H9 (cell line): ENCODE measurements at regions not wholly inside any gene's neighbourhood (a gene's known extent, or its start where the extent isn't known, plus 50 kb on each side); places are given as distances from the start of the nearest gene placed in this dataset.

Experiments used
- DNase-seq: peaks from one replicate; pipeline ENCODE4 v3.0.0-alpha.2; 2017
- H2AFZ ChIP-seq: one replicate; pipeline ENCODE4 v1.6.1; 2013; ENCODE audit warnings: mild to moderate bottlenecking, low read length, control low read depth, moderate library complexity
- H2AK5ac ChIP-seq: 2 replicates; pipeline ENCODE4 v1.6.1; 2013; ENCODE audit warnings: low read length, control low read depth, mixed read lengths; ENCODE audit not compliant: insufficient read length
- H2BK120ac ChIP-seq: one replicate; pipeline ENCODE4 v1.6.1; 2013; ENCODE audit warnings: low read depth, mild to moderate bottlenecking, low read length, control low read depth, inconsistent platforms; ENCODE audit not compliant: poor library complexity, severe bottlenecking
- H2BK12ac ChIP-seq: 2 replicates; pipeline ENCODE4 v1.6.1; 2013; ENCODE audit warnings: low read length, control low read depth, mixed read lengths, low read depth; ENCODE audit not compliant: insufficient read length
- H2BK15ac ChIP-seq: 2 replicates; pipeline ENCODE4 v1.6.1; 2013; ENCODE audit warnings: low read depth, low read length, control low read depth
- H2BK20ac ChIP-seq: one replicate; pipeline ENCODE4 v1.6.1; 2013; ENCODE audit warnings: low read depth, mild to moderate bottlenecking, low read length, control low read depth, inconsistent platforms; ENCODE audit not compliant: poor library complexity, severe bottlenecking
- H2BK5ac ChIP-seq: 2 replicates; pipeline ENCODE4 v1.6.1; 2013; ENCODE audit warnings: low read length, control low read depth, mixed read lengths; ENCODE audit not compliant: insufficient read length
- H3K14ac ChIP-seq: 2 replicates; pipeline ENCODE4 v1.6.1; 2013; ENCODE audit warnings: low read length, control low read depth; ENCODE audit not compliant: insufficient read depth
- H3K18ac ChIP-seq: 2 replicates; pipeline ENCODE4 v1.6.1; 2013; ENCODE audit warnings: low read depth, mild to moderate bottlenecking, mixed read lengths, low read length, control low read depth; ENCODE audit not compliant: insufficient read length
- H3K23ac ChIP-seq: 2 replicates; pipeline ENCODE4 v1.6.1; 2013; ENCODE audit warnings: low read length, control low read depth, mixed read lengths, low read depth; ENCODE audit not compliant: insufficient read length
- H3K23me2 ChIP-seq: 2 replicates; pipeline ENCODE4 v1.6.1; 2013; ENCODE audit warnings: low read depth, mild to moderate bottlenecking, mixed read lengths, low read length, control low read depth; ENCODE audit not compliant: insufficient read length, poor library complexity, severe bottlenecking
- H3K27ac ChIP-seq: 2 replicates; pipeline ENCODE4 v1.5.1; 2013; ENCODE audit warnings: low read length, control low read depth, mixed read lengths, low read depth; ENCODE audit not compliant: insufficient read length
- H3K27me3 ChIP-seq: 2 replicates; pipeline ENCODE4 v1.6.1; 2013; ENCODE audit warnings: low read length, control low read depth, inconsistent platforms; ENCODE audit not compliant: insufficient read depth
- H3K4ac ChIP-seq: 2 replicates; pipeline ENCODE4 v1.6.1; 2013; ENCODE audit warnings: low read depth, mild to moderate bottlenecking, control low read depth, inconsistent platforms, low read length, moderate library complexity
- H3K4me1 ChIP-seq: 2 replicates; pipeline ENCODE4 v1.6.1; 2013; ENCODE audit warnings: low read length, control low read depth, inconsistent platforms; ENCODE audit not compliant: insufficient read depth
- H3K4me2 ChIP-seq: 2 replicates; pipeline ENCODE4 v1.6.1; 2013; ENCODE audit warnings: low read length, control low read depth, mixed read lengths; ENCODE audit not compliant: insufficient read length, insufficient read depth
- H3K56ac ChIP-seq: 2 replicates; pipeline ENCODE4 v1.6.1; 2013; ENCODE audit warnings: low read depth, mild to moderate bottlenecking, mixed read lengths, low read length, control low read depth; ENCODE audit not compliant: insufficient read length
- H3K79me1 ChIP-seq: 2 replicates; pipeline ENCODE4 v1.6.1; 2013; ENCODE audit warnings: low read depth, mild to moderate bottlenecking, moderate library complexity, low read length, control low read depth, inconsistent platforms; ENCODE audit not compliant: insufficient read depth, poor library complexity, severe bottlenecking
- H3K79me2 ChIP-seq: 2 replicates; pipeline ENCODE4 v1.6.1; 2013; ENCODE audit warnings: low read length, control low read depth, inconsistent platforms; ENCODE audit not compliant: insufficient read depth
- H3K9ac ChIP-seq: 2 replicates; pipeline ENCODE4 v1.6.1; 2013; ENCODE audit warnings: low read length, control low read depth, mixed read lengths; ENCODE audit not compliant: insufficient read length; ENCODE audit errors: extremely low read depth
- H3K9me3 ChIP-seq: one replicate; pipeline ENCODE4 v1.6.1; 2013; ENCODE audit warnings: low read depth, low read length, inconsistent platforms; ENCODE audit not compliant: control insufficient read depth
- H3T11ph ChIP-seq: one replicate; pipeline ENCODE4 v1.6.1; 2013; ENCODE audit warnings: mild to moderate bottlenecking, low read length, control low read depth, inconsistent platforms
- H4K20me1 ChIP-seq: one replicate; pipeline ENCODE4 v1.6.1; 2013; ENCODE audit not compliant: control insufficient read depth, insufficient read length, insufficient read depth
- H4K5ac ChIP-seq: 2 replicates; pipeline ENCODE4 v1.6.1; 2013; ENCODE audit warnings: low read depth, mild to moderate bottlenecking, mixed read lengths, low read length, control low read depth; ENCODE audit not compliant: insufficient read length
- H4K8ac ChIP-seq: replicated peaks from 2 replicates; pipeline ENCODE4 v1.6.1; 2013; ENCODE audit warnings: low read length, control low read depth, mixed read lengths, low read depth; ENCODE audit not compliant: insufficient read length
- H4K91ac ChIP-seq: 2 replicates; pipeline ENCODE4 v1.6.1; 2013; ENCODE audit warnings: low read depth, mild to moderate bottlenecking, moderate library complexity, mixed read lengths, low read length, control low read depth; ENCODE audit not compliant: insufficient read length
- H3K27ac Mint-ChIP-seq, 3 experiments: 2 replicates in 2 of 3; 3 replicates in 1 of 3; pipeline ENCODE4 v1.8.0; 2020 to 2021; ENCODE audit warnings: mixed read lengths in 3 of 3, mild to moderate bottlenecking in 1 of 3, moderate library complexity in 1 of 3
- H3K27me3 Mint-ChIP-seq: 2 replicates; pipeline ENCODE4 v1.8.0; 2021; ENCODE audit warnings: low read depth, mild to moderate bottlenecking, moderate library complexity, mixed read lengths
- H3K36me3 Mint-ChIP-seq, 3 experiments: 2 replicates in 2 of 3; 3 replicates in 1 of 3; pipeline ENCODE4 v1.8.0; 2020 to 2021; ENCODE audit warnings: low read depth in 3 of 3, mixed read lengths in 3 of 3; ENCODE audit not compliant: insufficient read depth in 1 of 3
- H3K4me1 Mint-ChIP-seq, 2 experiments: 2 replicates each; pipeline ENCODE4 v1.8.0; 2020; ENCODE audit warnings: mixed read lengths in 2 of 2
- H3K4me3 Mint-ChIP-seq, 2 experiments: 2 replicates in 1 of 2; 3 replicates in 1 of 2; pipeline ENCODE4 v1.8.0; 2020 to 2021; ENCODE audit warnings: mild to moderate bottlenecking in 2 of 2, mixed read lengths in 2 of 2, moderate library complexity in 1 of 2
- H3K9me3 Mint-ChIP-seq, 2 experiments: 2 replicates in 1 of 2; 3 replicates in 1 of 2; pipeline ENCODE4 v1.8.0; 2020; ENCODE audit warnings: mild to moderate bottlenecking in 2 of 2, mixed read lengths in 2 of 2, moderate library complexity in 1 of 2
- CTCF ChIP-seq: fragments of 200-600 bp; sonication (generic); conservative IDR thresholded peaks from 3 replicates; pipeline ENCODE4 v1.8.0; 2021; ENCODE audit warnings: antibody characterized with exemption, mild to moderate bottlenecking
- WGBS: extraction: QIAGEN DNeasy Blood & Tissue Kit; methylation state at CpG from one replicate; pipeline ENCODE4 v1.1.7; 2013; ENCODE audit warnings: missing lambda C conversion rate, low lambda C conversion rate, mixed read lengths; ENCODE audit not compliant: insufficient read length; ENCODE audit errors: extremely low coverage; 5-methylcytosine and 5-hydroxymethylcytosine counted together

GRCh38 chr6:51199733-51200260 lies 381.1 kb downstream of the TFAP2B start:
- Histone ChIP-seq H3K23me2 (no peaks in the 10 kb centered on the region), H3K79me2 (no peaks in the 10 kb centered on the region), H2BK120ac (no peak overlapping the region), H4K20me1 (no peaks in the 10 kb centered on the region), H2AFZ (no peak overlapping the region), H4K8ac (no peak overlapping the region), H3K4me2 (no peak overlapping the region), H3T11ph (no peak overlapping the region), H2AK5ac (no peak overlapping the region), H3K9me3 (no peaks in the 10 kb centered on the region), H3K56ac (no peak overlapping the region), H3K4ac (no peak overlapping the region), H4K5ac (no peak overlapping the region), H3K79me1 (no peaks in the 10 kb centered on the region), H3K27me3 (no peaks in the 10 kb centered on the region), H2BK20ac (no peak overlapping the region), H3K9ac (no peak overlapping the region), H3K27ac (no peak overlapping the region), H2BK15ac (no peak overlapping the region), H3K23ac (no peak overlapping the region), H4K91ac (no peak overlapping the region), H3K4me1 (no peaks in the 10 kb centered on the region), H2BK5ac (no peak overlapping the region), H3K14ac (no peak overlapping the region), H3K18ac (no peak overlapping the region), H2BK12ac (no peak overlapping the region)
- no peaks in the 10 kb centered on the region; the same call in 1 of the 2 replicates for H3K27me3 Mint-ChIP-seq
- TF ChIP-seq CTCF = no peak
- no CpG with 5 or more reads among the region's 5 CpGs for WGBS
- H3K9me3 Mint-ChIP-seq = no peaks in the 10 kb centered on the region
- no peak overlapping the region for H3K27ac Mint-ChIP-seq
- no peak overlapping the region for H3K4me3 Mint-ChIP-seq
- H3K36me3 Mint-ChIP-seq = no peaks in the 10 kb centered on the region
- H3K4me1 Mint-ChIP-seq = no peaks in the 10 kb centered on the region
- no peak for DNase-seq
